Spleen (tissue), 11 donors: ENCODE measurements at regions not wholly inside any gene's neighbourhood (a gene's known extent, or its start where the extent isn't known, plus 50 kb on each side); places are given as distances from the start of the nearest gene placed in this dataset.

Experiments
- DNase-seq: peaks from one replicate; pipeline ENCODE4 v3.0.0-alpha.2; 2020
- H3K27ac ChIP-seq, 8 donors: fragments of 200-600 bp; sonication (generic) in 7 of 8; 1 replicate in 4 of 8; 2 replicates in 4 of 8; pipeline versions ENCODE4 v1.5.0 to v1.8.0; 2016 to 2021; ENCODE audit warnings: inconsistent platforms in 4 of 8, mild to moderate bottlenecking in 4 of 8, moderate library complexity in 1 of 8
- H3K27me3 ChIP-seq, 7 donors: fragments of 200-600 bp; sonication (generic) in 6 of 7; replicated peaks in 1 of 7; 1 replicate in 4 of 7; 2 replicates in 3 of 7; pipeline versions ENCODE4 v1.5.0 to v1.8.0; 2016 to 2021; ENCODE audit warnings: inconsistent platforms in 3 of 7, mild to moderate bottlenecking in 1 of 7
- H3K36me3 ChIP-seq, 6 donors: fragments of 200-600 bp; sonication (generic) in 5 of 6; 1 replicate in 4 of 6; 2 replicates in 2 of 6; pipeline versions ENCODE4 v1.5.0 to v1.8.0; 2016 to 2021; ENCODE audit warnings: inconsistent platforms in 2 of 6
- H3K4me1 ChIP-seq, 6 donors: fragments of 200-600 bp; sonication (generic) in 5 of 6; 1 replicate in 3 of 6; 2 replicates in 3 of 6; pipeline versions ENCODE4 v1.5.0 to v1.8.0; 2016 to 2021; ENCODE audit warnings: inconsistent platforms in 3 of 6
- H3K4me3 ChIP-seq, 8 donors: fragments of 200-600 bp; sonication (generic) in 7 of 8; 1 replicate in 4 of 8; 2 replicates in 4 of 8; pipeline versions ENCODE4 v1.5.0 to v1.8.0; 2016 to 2021; ENCODE audit warnings: inconsistent platforms in 4 of 8, mild to moderate bottlenecking in 4 of 8, moderate library complexity in 2 of 8
- H3K9me3 ChIP-seq, 8 donors: fragments of 200-600 bp; sonication (generic) in 7 of 8; 1 replicate in 4 of 8; 2 replicates in 4 of 8; pipeline versions ENCODE4 v1.5.0 to v1.8.0; 2016 to 2021; ENCODE audit warnings: inconsistent platforms in 4 of 8
- CTCF ChIP-seq, 11 experiments: fragments of 200-600 bp in 7 of 11; fragments of 450-650 bp in 4 of 11; sonication (generic) in 4 of 11; IDR thresholded peaks in 8 of 11; conservative IDR thresholded peaks in 3 of 11; 1 replicate in 7 of 11; 2 replicates in 4 of 11; pipeline versions ENCODE4 v1.4.0 to v1.8.0; 2016 to 2021; ENCODE audit warnings: antibody characterized with exemption in 11 of 11, inconsistent platforms in 4 of 11, mild to moderate bottlenecking in 1 of 11
- POLR2A ChIP-seq, 3 donors: fragments of 450-650 bp; IDR thresholded peaks; one replicate each; pipeline ENCODE4 v1.5.1; 2017; ENCODE audit warnings: antibody characterized with exemption in 3 of 3, mild to moderate bottlenecking in 1 of 3
- POLR2AphosphoS5 ChIP-seq, 3 donors: sonication (generic); formaldehyde crosslinking; IDR thresholded peaks; one replicate each; pipeline ENCODE4 v1.5.1; 2017; ENCODE audit warnings: antibody characterized with exemption in 3 of 3
- WGBS, 5 donors: extraction: QIAGEN DNeasy Blood & Tissue Kit in 3 of 5; methylation state at CpG; one replicate each; pipeline versions ENCODE4 v1.1.5 to v1.1.7; 2013 to 2018; 5-methylcytosine and 5-hydroxymethylcytosine counted together
- intact Hi-C: fragments of 100-400 bp; cut with DNase I; formaldehyde crosslinking; loops from one replicate; pipeline ENCODE4 v1.15.0; 2023; ENCODE audit warnings: low total_unique reads
- donor health status: healthy with polysubstance abuse.
- donor health status: DM: no; HTN: no; CAD: no; lungs with moderate emphysema.
- donor health status: DM: no; HTN: no; CAD: no.
- donor health status: Bipolar disorder and iron deficiency.
- donor health status: healthy.
- donor health status: DM: no; HTN: no; CAD: no.
- donor health status: DM: yes; HTN: yes; CAD: no.

GRCh38 chr11:25775603-25776002 is 556.3 kb upstream of the ANO3 start:
- no peak for DNase-seq
- no peaks in the 10 kb centered on the region for H3K9me3 ChIP-seq
- TF ChIP-seq POLR2AphosphoS5 (IDR thresholded peaks at IDR 0.05) (no peak), POLR2A (IDR thresholded peaks at IDR 0.05) (no peak), CTCF (IDR thresholded peaks at IDR 0.05 in 8 of 11, conservative IDR thresholded peaks at IDR 0.05 in 3 of 11) (no peak)
- WGBS, 5 donors = 70 to 87% (median 72%) methylated on average over 1 of the region's 1 CpG
- no peak overlapping the region for H3K27ac ChIP-seq
- no peaks in the 10 kb centered on the region for H3K4me1 ChIP-seq
- H3K4me3 ChIP-seq = no peak overlapping the region
- no peaks in the 10 kb centered on the region for H3K36me3 ChIP-seq
- H3K27me3 ChIP-seq = no peaks in the 10 kb centered on the region
- intact Hi-C loops = no loop called here

DNA sequence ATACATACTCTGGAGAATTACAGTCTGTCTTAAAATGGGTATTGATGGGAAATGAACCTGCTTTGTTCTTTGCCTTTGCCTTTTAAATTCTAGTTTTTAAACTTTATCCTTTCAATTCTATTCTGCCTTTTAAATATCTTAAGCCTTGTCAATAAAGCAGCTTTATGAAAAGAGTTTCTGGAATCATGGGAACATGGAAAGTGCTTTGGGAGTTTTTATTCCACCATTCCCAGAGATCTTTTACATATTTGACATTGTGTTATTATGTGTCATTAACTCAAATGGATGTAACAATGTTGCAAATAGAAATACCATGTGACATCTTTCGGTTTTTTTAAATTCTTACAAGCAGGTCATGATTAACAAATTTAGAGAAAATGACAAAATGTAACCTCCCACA is 555.7 kb upstream of the ANO3 start:
- no peak for TF ChIP-seq POLR2A (IDR thresholded peaks at IDR 0.05)
- no peak for TF ChIP-seq POLR2AphosphoS5 (IDR thresholded peaks at IDR 0.05)
- no peak for TF ChIP-seq CTCF (IDR thresholded peaks at IDR 0.05 in 8 of 11, conservative IDR thresholded peaks at IDR 0.05 in 3 of 11)
- no peak overlapping the region for H3K27ac ChIP-seq
- H3K4me3 ChIP-seq = no peak overlapping the region
- intact Hi-C loops = no loop called here
- no peaks in the 10 kb centered on the region for H3K4me1 ChIP-seq
- H3K27me3 ChIP-seq = no peaks in the 10 kb centered on the region
- H3K9me3 ChIP-seq = no peaks in the 10 kb centered on the region
- WGBS, 5 donors = 65 to 77% (median 69%) methylated on average over 1 of the region's 1 CpG
- H3K36me3 ChIP-seq = no peaks in the 10 kb centered on the region
- no peak for DNase-seq

DNA sequence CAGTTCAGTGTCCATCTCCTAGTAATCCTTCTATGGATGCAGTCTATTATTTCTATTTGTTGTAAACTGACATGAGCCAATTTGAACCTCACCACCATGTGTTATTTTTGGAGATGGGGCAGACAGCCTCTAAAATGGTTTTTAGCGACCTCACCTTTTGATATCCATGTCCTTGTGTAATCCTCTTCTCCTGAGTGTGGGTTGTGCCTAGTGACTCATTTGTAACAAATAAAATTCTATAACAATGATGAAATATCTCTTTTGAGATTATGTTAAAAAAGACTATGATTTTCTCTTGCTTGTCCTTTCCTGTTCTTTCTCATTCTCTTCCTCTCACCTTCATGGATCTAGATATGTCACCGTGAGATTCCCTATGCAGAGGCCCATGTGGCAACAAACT is 554.6 kb upstream of the ANO3 start:
- no peaks in the 10 kb centered on the region for H3K27me3 ChIP-seq
- intact Hi-C loops = no loop called here
- no peaks in the 10 kb centered on the region for H3K36me3 ChIP-seq
- WGBS, 5 donors = 60 to 92% (median 78%) methylated on average over 2 of the region's 2 CpGs
- H3K27ac ChIP-seq = no peak overlapping the region
- TF ChIP-seq POLR2AphosphoS5 (IDR thresholded peaks at IDR 0.05) (no peak), CTCF (IDR thresholded peaks at IDR 0.05 in 8 of 11, conservative IDR thresholded peaks at IDR 0.05 in 3 of 11) (no peak), POLR2A (IDR thresholded peaks at IDR 0.05) (no peak)
- H3K9me3 ChIP-seq = peaks cover 0 to 4% (median 0%) of the 10 kb centered on the region in 8 donors
- H3K4me1 ChIP-seq = no peaks in the 10 kb centered on the region
- H3K4me3 ChIP-seq = no peak overlapping the region
- no peak for DNase-seq

DNA sequence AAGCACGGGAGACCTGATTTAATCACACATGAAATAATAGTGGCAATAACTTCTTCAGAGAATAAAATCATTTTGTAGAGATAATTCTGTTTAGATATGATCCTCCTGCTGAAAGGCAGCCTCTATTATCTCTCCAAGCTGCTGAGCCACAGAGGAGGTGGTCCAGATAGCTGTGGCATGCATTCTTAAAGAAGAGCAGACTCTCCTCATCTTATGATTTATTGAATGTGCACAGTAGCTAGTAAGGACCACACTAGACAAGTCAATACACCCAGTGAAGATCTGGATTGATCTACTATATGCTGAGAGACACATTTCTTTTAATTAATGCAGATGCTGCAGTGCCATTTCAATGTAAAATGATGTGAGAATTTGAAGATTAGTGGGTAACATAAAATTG is 552.9 kb upstream of the ANO3 start:
- H3K9me3 ChIP-seq = peaks cover 0 to 4% (median 0%) of the 10 kb centered on the region in 8 donors
- H3K27me3 ChIP-seq = no peaks in the 10 kb centered on the region
- 72 to 80% (median 78%) methylated on average over 1 of the region's 1 CpG for WGBS, 5 donors
- no peak overlapping the region for H3K27ac ChIP-seq
- no peak for DNase-seq
- no peak for TF ChIP-seq POLR2AphosphoS5 (IDR thresholded peaks at IDR 0.05)
- no peak for TF ChIP-seq CTCF (IDR thresholded peaks at IDR 0.05 in 8 of 11, conservative IDR thresholded peaks at IDR 0.05 in 3 of 11)
- TF ChIP-seq POLR2A (IDR thresholded peaks at IDR 0.05) = no peak
- H3K4me3 ChIP-seq = no peak overlapping the region
- no peaks in the 10 kb centered on the region for H3K36me3 ChIP-seq
- intact Hi-C loops = no loop called here
- H3K4me1 ChIP-seq = no peaks in the 10 kb centered on the region
